K562 (cell line): ENCODE measurements at regions not wholly inside any gene's neighbourhood (a gene's known extent, or its start where the extent isn't known, plus 50 kb on each side); places are given as distances from the start of the nearest gene placed in this dataset.

ENCODE experiments used
- CBX2 ChIP-seq: fragments of 200-600 bp; sonication (generic); IDR thresholded peaks from one replicate; pipeline ENCODE4 v1.6.1; 2012; ENCODE audit warnings: mild to moderate bottlenecking, low read length, inconsistent platforms; ENCODE audit not compliant: insufficient read depth, poor library complexity, severe bottlenecking
- ELK1 ChIP-seq: sonication (generic); formaldehyde crosslinking; IDR thresholded peaks from 2 replicates; pipeline ENCODE4 v1.8.1; 2022; ENCODE audit warnings: missing genetic modification reagents
- EP300 ChIP-seq: IDR thresholded peaks from 2 replicates; pipeline ENCODE4 v1.6.1; 2012; ENCODE audit warnings: low read length, improper control_type of control experiment
- FOXK2 ChIP-seq, 2 experiments: fragments of 450-650 bp; IDR thresholded peaks in 1 of 2; conservative IDR thresholded peaks in 1 of 2; 2 replicates each; pipeline ENCODE4 v1.6.1; 2016; ENCODE audit warnings: low read depth in 2 of 2, mild to moderate bottlenecking in 1 of 2
- GATAD2A ChIP-seq: fragments of 450-650 bp; IDR thresholded peaks from 2 replicates; pipeline ENCODE4 v1.6.1; 2017
- MEIS2 ChIP-seq: fragments of 450-650 bp; IDR thresholded peaks from 2 replicates; pipeline ENCODE4 v1.6.1; 2014; ENCODE audit warnings: mild to moderate bottlenecking; ENCODE audit not compliant: partially characterized antibody
- RAD21 ChIP-seq, 2 experiments: fragments of 250-450 bp in 1 of 2; fragments of 450-650 bp in 1 of 2; sonication (Bioruptor Pico) in 1 of 2; formaldehyde crosslinking in 1 of 2; IDR thresholded peaks in 1 of 2; conservative IDR thresholded peaks in 1 of 2; 2 replicates each; pipeline versions ENCODE4 v1.4.0 to v1.8.0; 2020 to 2022; ENCODE audit warnings: mild to moderate bottlenecking in 2 of 2, moderate library complexity in 1 of 2
- RBM14 ChIP-seq: fragments of 200-400 bp; formaldehyde crosslinking; IDR thresholded peaks from 2 replicates; pipeline ENCODE4 v1.6.1; 2018; ENCODE audit warnings: low read depth, mild to moderate bottlenecking, low read length, moderate library complexity, borderline replicate concordance; ENCODE audit not compliant: insufficient read depth
- SREBF2 ChIP-seq: sonication (generic); formaldehyde crosslinking; IDR thresholded peaks from 2 replicates; pipeline ENCODE4 v1.4.0; 2020; ENCODE audit warnings: mild to moderate bottlenecking, missing genetic modification reagents
- TAF15 ChIP-seq: fragments of 200-400 bp; formaldehyde crosslinking; IDR thresholded peaks from 2 replicates; pipeline ENCODE4 v1.6.1; 2017; ENCODE audit warnings: mild to moderate bottlenecking, low read depth, low read length, moderate library complexity
- TCF7L2 ChIP-seq: fragments of 150-350 bp; IDR thresholded peaks from 2 replicates; pipeline ENCODE4 v1.6.1; 2016; ENCODE audit warnings: low read depth, mild to moderate bottlenecking, low read length, moderate library complexity
- ZNF224 ChIP-seq: sonication (generic); formaldehyde crosslinking; IDR thresholded peaks from 2 replicates; pipeline ENCODE4 v1.8.0; 2022; ENCODE audit warnings: mild to moderate bottlenecking, missing genetic modification reagents

- no peak for TF ChIP-seq RBM14
- no peak for TF ChIP-seq GATAD2A
- no peak for TF ChIP-seq TCF7L2
- no peak for TF ChIP-seq TAF15
- no peak for TF ChIP-seq ZNF224 (CRISPR knock-in tag)
- no peak for TF ChIP-seq FOXK2 (conservative IDR thresholded peaks at IDR 0.05 in 1 of 2, IDR thresholded peaks at IDR 0.05 in 1 of 2; ENCODE audit: low read depth in 2 of 2)
- no peak for TF ChIP-seq RAD21 (CRISPR knock-in tag; conservative IDR thresholded peaks at IDR 0.05 in 1 of 2, IDR thresholded peaks at IDR 0.05 in 1 of 2)
- TF ChIP-seq MEIS2 = no peak
- TF ChIP-seq CBX2 = no peak
- no peak for TF ChIP-seq SREBF2 (CRISPR knock-in tag)
- TF ChIP-seq ELK1 (CRISPR knock-in tag) = no peak
- TF ChIP-seq EP300 = no peak
Observed at GRCh38 chr1:212520299-212520698, 87.6 kb downstream of the NENF start.
